ENCODE measurements at regions not wholly inside any gene's neighbourhood (a gene's known extent, or its start where the extent isn't known, plus 50 kb on each side); places are given as distances from the start of the nearest gene placed in this dataset.

DNA sequence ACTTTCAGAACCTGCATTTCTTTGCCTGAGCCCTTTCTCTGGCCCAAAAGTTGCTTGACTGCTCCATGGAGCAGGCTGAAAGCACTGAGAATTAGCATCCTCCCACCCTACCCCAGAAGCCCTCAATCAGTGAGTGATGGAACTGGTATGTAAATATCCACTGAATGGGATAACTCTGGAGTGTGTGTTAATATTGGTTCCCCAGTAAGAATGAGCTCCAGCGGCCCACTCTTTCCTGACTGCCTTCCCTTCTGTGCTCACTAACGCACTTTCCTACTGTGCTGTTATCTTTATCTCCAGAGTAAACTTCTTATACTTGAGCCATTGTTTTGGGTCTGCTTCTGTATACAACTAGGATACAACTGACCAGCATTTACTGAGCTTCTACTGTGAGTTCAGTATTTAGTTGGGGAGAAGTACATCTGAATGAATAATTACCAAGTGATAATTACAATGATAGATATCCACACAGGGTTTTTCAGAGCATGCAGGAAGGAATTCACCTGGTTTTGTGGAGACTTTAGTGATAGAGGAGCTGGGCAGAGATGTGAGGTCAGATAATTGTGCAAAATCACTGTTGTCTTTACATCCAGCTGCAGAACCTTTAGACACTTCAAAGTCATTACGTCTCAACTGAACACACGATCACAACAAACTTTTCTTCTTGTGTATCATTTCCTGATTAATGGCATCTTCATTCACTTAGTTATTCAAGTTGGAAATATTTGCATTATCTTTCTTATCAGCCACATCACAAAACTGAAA, 149.2 kb upstream of the BTG1 start:
- peak; percentile 14 for DNase-seq

DNA sequence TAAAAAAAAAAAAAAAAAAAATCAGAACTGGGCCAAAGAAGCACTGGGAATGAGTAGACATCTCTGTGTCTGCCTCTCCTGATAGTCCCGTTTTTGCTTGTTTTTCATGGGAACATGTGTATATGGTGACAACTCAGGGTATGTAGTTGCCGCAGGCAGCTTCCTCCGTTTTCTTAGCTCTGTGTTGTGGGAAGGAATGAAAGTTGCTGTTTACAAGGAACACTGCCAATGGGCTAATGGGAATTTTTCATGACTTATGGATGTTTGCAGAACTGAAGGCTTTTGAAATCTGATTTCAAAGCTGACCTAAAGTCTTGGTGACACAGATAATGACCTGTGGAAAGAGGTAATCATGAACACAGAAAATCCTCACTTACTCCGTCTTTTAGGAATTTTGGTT, 146.4 kb upstream of the BTG1 start:
- no peak for DNase-seq

DNA sequence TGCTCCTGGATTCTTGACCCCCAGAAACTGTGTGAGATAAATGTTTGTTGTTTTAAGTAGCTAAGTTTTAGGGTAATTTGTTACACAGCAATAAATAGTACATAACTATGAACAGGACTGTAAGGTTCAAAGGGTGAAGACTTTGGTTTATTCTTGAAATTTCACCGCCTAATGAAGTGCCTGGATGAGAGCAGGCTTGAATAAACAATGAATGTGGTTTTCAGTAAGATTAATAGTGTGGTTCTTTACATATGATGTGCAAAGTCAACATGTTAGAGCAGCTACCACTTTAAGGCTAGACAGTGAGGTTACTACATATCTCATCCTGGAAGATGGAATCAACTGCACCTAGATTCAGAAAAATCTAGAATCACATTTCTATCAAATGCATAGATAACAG, 145.2 kb upstream of the BTG1 start:
- DNase-seq = no peak

DNA sequence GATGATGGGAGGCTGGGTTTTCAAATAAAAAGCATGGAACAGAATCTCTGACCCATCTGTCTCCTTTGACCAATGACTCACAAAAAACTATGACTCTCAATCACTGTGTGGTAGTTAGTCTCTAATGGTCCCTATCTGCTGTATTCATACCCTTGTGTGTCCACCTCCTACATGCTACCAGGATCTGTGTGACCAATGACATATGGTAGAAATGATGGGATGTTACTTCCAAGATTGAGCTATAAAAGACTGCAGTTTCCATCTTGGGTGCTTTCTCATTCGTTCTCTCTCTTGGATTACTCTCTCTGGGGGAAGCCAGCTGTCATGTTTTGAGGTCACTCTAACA, 144.7 kb upstream of the BTG1 start:
- peak; percentile 5 for DNase-seq

DNA sequence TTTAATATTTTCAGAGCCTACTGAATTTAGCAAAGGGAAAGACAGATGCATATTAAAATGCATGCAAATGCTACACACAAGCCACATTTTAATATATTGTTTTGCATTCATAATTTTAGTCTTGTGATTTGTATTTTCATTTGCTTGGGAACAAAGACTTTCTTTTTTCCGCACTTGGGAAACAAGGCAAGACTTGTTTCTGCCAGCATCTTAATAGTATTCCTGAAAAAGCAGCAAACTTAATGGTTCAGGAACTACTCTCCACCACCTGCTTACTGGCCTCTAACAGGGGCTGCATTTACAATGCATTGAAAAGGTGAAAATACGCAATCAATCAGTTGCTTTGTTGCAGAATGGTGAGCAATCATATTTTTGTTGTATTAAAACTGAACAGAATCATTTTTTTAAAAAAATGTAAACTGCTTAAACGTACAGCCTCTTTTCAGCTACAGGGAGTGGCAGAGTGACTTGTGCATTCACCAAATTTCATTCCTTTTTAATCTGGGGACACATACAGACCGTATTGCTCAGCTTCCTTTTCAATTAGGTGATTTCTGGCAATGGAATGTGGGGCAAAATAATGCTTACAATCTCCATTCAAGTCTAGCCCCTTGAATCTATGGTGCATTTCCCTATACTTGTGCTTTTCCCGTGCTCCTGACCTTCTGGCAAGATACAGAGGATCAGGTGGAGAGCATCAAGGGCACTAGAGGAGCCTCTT, 144.1 kb upstream of the BTG1 start:
- DNase-seq = peak; percentile 35

DNA sequence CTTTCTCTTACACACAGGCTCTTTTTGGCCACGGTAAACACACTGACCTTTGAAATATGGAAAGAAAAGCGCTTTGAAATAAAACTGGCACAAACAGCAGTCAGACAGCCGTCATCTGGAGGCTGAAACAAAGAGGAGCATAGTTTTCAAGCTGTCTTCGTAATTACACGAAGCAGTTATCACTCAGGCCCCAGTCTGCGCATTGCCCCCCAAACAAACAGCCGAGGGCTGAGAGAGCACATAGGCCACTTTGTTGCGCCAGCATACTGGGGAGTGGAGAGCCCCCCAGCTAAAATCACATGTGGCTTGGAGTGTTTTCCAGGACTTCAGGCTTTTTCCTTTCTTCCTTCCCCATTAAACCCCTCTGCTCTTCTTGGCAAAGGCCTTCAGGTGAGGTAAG, 142.9 kb upstream of the BTG1 start:
- DNase-seq = no peak

DNA sequence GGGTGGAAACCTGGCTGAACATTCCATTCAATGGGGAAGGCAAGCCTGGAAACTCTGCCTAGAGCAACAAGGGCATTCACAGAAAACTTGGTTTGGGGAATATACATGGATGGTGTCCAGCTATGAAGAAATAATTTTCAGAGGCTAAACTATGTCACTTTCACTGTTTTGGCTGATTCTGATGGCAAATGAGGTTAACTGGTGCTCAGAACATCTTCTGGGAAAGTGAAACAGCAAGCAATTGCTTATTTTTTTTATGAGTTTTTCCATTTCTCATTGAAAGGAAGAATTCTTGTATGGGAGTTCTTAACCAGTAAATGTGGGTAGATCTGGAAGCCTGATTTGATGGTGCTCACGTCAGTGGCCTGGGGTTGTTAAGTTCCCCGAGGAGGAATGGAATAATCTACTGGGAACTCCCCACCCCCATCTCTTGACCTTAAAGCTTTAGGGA, 132.8 kb upstream of the BTG1 start:
- DNase-seq = no peak

DNA sequence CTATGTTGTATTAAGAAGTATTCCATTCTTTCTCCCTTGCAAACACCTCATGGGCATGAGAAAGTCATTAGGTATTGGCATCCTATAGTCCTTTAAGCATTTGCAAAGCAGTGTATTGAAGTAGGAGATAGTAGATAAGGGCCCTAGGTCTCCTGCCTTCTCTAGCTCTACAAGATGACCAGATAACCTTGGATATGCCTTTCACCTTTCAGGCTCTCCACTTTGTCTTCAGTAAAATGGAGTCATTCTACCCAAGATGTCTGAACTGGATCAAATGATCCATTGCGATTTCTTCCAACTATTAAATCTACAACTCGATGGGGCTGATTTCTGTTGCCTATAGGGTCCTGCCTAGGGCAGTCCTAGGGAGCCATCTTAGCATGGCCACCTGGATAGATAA, 132.1 kb upstream of the BTG1 start:
- no peak for DNase-seq

DNA sequence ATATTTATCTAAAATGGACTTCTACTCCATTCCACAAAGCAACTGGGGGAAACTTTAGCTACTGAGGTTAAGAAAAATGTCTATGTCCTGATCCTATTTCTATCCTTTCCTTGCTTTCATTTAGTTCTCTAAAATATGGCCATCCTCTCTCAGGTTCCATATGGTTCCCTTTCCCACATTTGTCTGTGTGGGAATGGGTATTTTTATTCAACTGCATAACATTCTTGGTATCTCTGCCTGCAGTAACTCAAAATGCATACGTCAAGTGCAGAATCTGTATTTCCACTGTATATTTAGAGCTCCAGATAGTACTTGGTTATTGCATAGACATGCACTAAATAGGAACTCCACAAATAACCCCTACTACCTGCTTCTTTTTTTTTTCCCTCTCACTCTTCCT, 130.6 kb upstream of the BTG1 start:
- DNase-seq = no peak

DNA sequence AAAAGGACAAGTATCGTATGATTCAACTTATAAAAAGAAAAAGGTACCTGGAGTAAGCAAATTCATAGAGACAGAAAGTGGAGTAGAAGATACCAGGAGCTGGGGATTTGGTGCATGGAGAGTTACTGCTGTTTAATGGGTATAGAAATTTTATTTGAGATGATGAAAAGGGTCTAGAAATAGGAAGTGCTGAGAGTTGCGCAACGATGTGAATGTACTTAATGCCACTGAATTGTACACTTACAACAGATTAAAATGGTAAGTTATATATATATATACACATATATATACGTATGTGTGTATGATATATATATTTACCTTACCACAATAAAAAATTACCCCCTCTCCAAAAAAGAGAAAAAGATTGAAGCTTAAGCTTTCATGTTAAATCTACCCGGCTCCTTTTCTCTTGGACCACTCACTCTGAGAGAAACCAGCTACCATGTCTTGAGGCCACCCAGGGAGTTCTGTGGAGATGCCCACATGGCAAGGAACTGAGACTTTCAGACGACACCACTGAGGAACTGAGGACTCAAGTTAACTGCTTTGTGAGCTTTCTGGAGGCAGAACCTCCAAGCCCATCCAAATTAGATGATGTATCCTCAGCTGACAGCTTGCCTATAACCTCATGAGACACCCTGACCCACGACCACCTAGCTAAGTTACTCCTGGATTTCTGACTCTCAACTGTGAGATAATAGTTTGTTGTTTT, 130.0 kb upstream of the BTG1 start:
- DNase-seq = no peak

DNA sequence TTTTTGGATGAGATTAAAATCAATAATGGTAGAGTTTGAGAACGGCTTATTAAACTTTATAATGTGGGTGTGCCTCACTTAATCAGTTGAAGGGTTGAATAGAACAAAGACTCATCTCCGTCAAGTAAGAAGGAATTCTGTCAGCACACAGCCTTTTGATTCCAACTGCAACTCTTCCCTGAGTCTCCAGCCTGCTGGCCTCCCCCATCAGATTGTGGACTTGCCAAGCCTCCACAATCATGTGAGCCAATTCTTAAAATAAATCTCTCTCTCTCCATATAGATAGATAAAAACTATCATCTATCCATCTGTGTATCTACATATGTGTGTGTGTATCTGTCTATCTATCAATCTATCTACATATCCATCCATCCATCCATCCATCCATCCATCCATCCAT, 127.4 kb upstream of the BTG1 start:
- no peak for DNase-seq

DNA sequence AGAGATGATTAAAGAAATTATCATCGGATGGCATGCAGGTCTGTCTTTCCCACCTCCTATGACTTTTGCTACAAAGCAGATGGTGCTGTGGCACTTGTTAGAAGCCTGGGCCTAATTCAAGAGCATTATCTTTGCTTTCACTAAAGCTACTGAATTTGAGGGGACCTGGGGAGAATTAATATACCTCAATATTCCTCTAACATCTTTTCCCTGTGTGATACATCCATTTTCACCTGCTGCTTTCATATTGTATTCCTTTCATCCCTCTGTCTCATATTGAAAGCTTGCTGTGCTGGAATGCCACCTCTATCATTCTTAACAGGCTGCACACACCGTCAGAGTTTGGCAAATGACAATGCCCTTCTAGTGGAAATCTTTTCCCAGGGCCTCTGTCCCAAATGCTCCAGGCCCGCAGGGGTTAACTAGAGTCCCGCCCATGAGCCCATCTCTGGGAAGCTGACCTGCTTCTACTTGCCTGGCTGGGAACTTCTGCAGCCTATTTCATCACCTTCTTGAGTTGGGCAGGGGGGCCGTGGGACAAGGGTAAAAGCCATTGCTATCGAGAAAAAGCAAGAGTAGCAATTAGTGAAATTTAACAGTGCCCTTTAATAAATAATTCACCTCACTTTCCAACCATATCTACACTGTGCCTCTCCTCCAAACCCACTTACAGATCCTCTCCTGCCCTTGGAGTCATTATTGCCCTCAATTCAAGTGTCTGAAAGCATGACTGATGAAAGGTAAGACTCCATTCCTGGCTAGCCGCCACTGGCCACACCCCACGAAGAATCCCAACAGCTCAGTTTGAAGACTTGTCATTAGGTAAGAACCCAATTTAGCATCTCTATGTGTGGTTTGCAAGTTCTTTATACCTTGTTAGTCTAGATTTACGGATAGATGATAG, 126.7 kb upstream of the BTG1 start:
- no peak for DNase-seq

DNA sequence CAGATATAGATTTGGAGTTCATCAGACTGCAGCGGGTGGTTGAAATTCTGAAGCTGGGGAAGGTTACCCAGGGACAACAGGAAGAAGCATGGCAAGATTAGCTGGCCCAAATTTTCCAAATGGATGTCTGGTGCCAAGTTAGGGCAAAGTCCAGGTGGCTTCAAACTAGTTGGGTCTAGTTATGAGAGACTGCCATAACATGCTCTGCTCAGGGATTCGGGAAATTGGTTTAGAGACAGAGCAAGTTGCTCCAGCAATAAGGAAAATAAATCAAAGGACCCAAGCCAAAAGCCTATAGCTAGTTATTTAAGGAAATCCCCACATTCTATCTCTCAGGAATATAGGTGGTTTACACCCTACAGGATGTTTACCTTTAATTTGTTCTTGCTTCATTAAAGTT, 125.7 kb upstream of the BTG1 start:
- DNase-seq = no peak

DNA sequence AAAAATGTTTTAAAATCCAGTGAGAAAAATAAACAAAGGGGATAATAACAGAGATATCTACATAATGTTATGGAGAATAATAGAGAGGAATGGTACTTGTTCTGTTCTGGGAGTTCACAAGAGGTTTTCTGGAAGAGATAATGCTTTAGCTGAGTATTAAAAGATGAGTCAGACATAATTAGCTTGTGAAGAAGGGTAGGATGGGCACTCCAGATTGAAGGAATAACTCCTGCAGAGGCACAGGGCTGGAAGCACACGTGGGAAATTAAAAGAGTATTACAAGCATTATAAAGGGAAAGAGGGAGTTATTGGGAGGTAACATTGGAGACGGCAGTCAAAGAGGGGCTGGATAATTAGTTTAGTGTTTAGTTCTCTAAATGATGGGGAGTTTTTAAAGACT, 124.9 kb upstream of the BTG1 start:
- no peak for DNase-seq

DNA sequence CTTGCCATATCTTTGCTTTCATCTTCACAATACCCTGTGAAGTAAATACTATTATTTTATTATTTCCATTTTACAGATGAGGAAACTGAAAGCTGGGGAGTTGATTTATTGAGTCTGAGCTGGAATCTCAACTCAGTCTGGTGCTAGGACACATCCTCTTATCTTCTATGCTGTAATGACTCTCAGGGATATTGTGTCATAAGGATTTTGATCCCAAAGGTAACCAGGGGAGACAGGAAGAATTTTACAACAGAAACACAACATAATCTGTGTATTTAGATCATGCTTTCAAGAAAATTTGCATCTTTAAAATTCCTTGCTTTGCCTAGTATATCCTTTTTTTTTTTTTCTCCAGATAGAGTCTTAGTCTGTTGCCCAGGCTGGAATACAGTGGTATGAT, 123.3 kb upstream of the BTG1 start:
- no peak for DNase-seq

DNA sequence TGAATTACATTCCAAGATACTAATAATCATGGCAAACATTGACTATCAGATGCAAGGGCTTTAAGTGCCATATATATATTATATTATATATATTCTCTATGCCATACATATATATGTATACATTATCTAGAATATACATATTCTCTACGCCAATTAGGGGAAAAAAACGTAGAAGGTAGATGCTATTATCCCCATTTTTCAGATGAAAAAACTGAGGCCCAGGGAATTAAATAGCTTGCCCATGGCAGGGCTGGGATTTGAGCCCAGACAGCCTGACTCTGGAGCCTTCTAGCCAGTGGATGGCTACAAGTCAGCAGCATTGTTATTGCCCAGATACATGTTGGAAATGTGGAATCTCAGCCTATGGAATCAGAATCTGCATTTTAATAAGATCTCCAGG, 116.0 kb upstream of the BTG1 start:
- DNase-seq = no peak

DNA sequence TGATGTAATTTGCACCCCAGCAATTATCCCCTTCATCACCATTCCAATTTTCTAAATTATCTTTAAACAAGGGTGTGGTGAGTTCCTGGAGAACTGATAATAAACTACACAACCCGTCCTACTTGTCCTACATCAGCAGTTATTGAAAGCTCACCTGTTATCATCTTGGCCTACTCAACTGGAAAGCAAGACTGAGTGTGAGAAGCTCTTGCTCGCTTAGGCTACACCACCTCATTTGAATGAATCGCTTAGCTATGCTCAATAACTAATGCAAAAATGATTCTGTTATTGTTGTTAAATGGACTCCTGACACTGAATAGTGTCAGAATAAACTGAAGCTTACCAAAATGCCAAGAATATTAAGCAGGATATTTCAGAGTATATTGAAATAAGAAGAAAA, 115.4 kb upstream of the BTG1 start:
- DNase-seq = no peak

DNA sequence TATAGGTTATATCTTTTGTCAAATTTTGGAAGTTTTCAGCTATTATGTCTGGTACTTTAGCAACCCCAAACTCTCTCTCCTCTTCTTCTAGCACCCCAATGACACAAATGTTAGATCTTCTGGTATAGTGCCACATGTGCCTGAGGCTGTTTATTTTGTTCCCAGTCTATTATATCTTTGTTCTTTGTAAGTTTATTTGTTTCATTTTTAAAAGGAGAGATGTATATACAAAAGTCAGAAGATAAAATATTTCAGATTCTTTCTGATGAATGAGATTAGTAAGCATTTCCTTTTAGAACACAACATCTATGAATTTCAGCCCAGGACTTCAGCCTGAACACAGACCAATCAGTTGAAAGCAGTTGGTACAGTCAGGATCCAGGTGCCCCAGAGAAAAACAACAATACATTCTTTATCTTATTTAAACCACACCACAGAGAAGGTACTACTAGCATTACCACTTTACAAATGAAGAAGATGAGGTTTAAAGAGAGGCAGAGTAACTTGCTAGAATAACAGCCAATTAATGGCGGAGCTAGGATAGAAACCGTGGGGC, 114.1 kb upstream of the BTG1 start:
- peak; percentile 11 for DNase-seq

DNA sequence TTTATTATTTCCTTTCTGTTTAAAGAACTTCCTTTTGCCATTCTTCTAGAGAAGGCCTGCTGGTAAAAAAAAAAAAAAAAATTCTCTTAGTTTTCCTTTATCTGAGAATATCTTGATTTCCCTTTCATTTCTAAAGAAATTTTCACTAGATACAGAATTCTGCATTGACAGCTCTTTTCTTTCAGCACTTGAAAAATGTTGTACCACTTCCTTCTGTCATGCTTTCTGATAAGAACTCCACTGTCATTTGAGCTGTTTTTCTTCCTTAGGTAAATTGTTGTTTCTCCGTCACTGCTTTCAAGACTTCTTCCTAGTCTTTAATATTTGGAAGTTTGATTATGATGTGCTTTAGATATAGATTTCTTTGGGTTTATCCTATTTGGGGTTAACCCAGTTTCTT, 113.6 kb upstream of the BTG1 start:
- DNase-seq = no peak

DNA sequence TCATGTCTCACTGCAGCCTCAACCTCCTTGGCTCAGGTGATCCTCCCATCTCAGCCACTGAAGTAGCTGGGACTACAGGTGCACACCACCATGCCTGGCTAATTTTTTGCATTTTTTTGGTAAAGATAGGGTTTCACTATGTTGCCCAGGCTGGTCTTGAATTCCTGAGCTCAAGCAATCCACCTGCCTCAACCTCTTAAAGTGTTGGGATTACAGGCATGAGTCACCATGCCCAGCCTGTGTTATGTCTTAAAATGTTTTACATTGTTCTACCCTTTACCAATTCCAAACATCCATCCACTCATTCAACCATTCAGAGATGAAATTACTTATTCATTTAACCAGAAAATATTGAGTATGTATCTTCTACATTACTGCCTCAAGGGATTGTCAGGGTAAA, 111.6 kb upstream of the BTG1 start:
- no peak for DNase-seq

DNA sequence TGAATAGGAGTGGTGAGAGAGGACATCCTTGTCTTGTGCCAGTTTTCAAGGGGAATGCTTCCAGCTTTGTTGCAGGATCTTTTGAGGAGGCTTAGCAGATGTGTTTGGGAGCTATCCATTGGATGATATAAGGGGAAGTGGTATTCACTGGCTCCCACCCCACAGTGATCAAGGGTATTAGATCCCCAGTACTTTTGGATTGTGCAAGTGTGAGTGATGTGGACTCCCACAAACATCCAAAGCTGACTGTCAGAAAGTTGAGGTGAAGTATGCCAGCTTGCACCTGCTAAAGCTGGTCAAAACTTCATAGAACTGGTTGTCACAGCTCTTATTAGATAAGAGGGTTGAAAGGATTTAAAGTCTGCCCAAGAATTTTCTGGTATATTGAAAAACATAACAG, 110.1 kb upstream of the BTG1 start:
- DNase-seq = no peak

DNA sequence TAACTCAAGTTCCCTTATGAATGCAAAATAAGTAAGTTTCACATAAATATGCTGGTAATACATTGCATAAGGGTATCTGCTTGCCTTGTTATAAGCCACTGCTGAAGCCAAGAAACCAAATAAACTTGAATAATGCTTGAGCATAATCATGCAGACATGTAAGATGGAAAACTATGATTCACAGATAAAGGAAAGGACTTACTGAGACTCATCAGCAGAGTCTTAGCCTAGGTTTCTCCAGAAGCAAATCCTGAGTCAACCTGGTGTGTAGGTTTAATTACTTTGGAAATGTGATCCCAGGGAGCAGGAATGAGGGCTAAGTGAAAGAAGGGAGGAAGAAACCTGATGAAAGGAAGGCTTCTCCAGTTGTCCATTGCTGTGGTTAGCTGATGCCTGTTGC, 107.7 kb upstream of the BTG1 start:
- DNase-seq = no peak

DNA sequence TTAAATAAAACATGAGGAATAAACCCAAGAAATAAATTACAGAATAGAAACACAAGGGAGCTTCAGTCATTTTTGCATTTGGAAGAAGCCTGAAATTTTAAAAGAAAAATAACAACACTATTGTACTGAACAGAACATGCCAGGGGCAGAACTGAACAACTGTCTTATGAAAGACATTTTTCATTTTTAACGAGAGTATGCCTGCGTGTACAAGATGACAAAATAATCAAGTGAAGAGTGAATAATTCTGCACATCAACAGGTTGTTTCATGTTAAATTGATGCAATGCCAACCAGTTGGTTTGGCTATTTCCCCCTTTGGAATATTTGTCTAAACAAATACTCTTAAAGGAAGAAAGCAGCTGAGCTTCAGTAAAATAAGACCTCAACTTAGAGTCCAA, 103.3 kb upstream of the BTG1 start:
- DNase-seq = no peak

Data from NCI-H226 (cell line).